NB4 (cell line): ENCODE measurements at regions not wholly inside any gene's neighbourhood (a gene's known extent, or its start where the extent isn't known, plus 50 kb on each side); places are given as distances from the start of the nearest gene placed in this dataset.

Experiments used
- DNase-seq: peaks from one replicate; pipeline ENCODE4 v3.0.0; 2010; ENCODE audit warnings: low read depth
- H3K4me3 ChIP-seq: one replicate; pipeline ENCODE4 v1.5.1; 2011; ENCODE audit warnings: mild to moderate bottlenecking, low read depth, low read length, moderate library complexity
- CTCF ChIP-seq: IDR thresholded peaks from one replicate; pipeline ENCODE4 v1.5.1; 2012; ENCODE audit warnings: low read depth, low read length
- MAX ChIP-seq: IDR thresholded peaks from 2 replicates; pipeline ENCODE4 v1.6.1; 2011; ENCODE audit warnings: low read depth, low read length
- MYC ChIP-seq: IDR thresholded peaks from 2 replicates; pipeline ENCODE4 v1.6.1; 2011; ENCODE audit warnings: low read depth, low read length
- POLR2A ChIP-seq: IDR thresholded peaks from 2 replicates; pipeline ENCODE4 v1.6.1; 2011; ENCODE audit warnings: mild to moderate bottlenecking; ENCODE audit not compliant: insufficient read length; ENCODE audit errors: extremely low read depth

- DNase-seq = no peak
- TF ChIP-seq MYC (no peak), CTCF (no peak), MAX (no peak), POLR2A (no peak)
Observed at GRCh38 chr3:30542897-30543296, 63.5 kb upstream of the TGFBR2 start.

GRCh38 chr3:30544812-30545211 lies 61.6 kb upstream of the TGFBR2 start:
- no peak for TF ChIP-seq CTCF
- no peak for TF ChIP-seq MYC
- no peak for TF ChIP-seq POLR2A
- TF ChIP-seq MAX = no peak
- H3K4me3 ChIP-seq = no peak overlapping the region
- DNase-seq = no peak

More at GRCh38 chr3:30542897-30543296, 63.5 kb upstream of the TGFBR2 start:
- no peak overlapping the region for H3K4me3 ChIP-seq

GRCh38 chr3:30546934-30547333 lies 59.5 kb upstream of the TGFBR2 start:
- TF ChIP-seq MYC (no peak), MAX (no peak), POLR2A (no peak), CTCF (no peak)
- no peak for DNase-seq
- no peak overlapping the region for H3K4me3 ChIP-seq

- TF ChIP-seq POLR2A = no peak
- no peak for TF ChIP-seq MAX
- no peak for DNase-seq
- no peak overlapping the region for H3K4me3 ChIP-seq
Observed at GRCh38 chr3:30547716-30548115, 58.7 kb upstream of the TGFBR2 start.

GRCh38 chr3:30548600-30548999 lies 57.8 kb upstream of the TGFBR2 start:
- TF ChIP-seq CTCF = no peak
- no peak for TF ChIP-seq POLR2A
- TF ChIP-seq MAX = no peak
- TF ChIP-seq MYC = no peak
- H3K4me3 ChIP-seq = no peak overlapping the region
- peak; percentile 29 for DNase-seq

- no peak for DNase-seq
- no peak overlapping the region for H3K4me3 ChIP-seq
- TF ChIP-seq MYC = no peak
- no peak for TF ChIP-seq MAX
- TF ChIP-seq POLR2A = no peak
- TF ChIP-seq CTCF = no peak
Observed at GRCh38 chr3:30549600-30549999, 56.8 kb upstream of the TGFBR2 start.
